Hematopoietic multipotent progenitor cell (in vitro differentiated cells): ENCODE measurements at regions not wholly inside any gene's neighbourhood (a gene's known extent, or its start where the extent isn't known, plus 50 kb on each side); places are given as distances from the start of the nearest gene placed in this dataset.
"Not testable (repeated sequence)": the region's sequence is repeated elsewhere in the genome, so short reads cannot be mapped to it uniquely, and the experiment has no call there.

Experiments used
- DNase-seq, 3 donors: peaks; one replicate each; pipeline ENCODE4 v3.0.0-alpha.2; 2011 to 2015; ENCODE audit warnings: low read depth in 2 of 3, low spot score in 2 of 3

GRCh38 chr10:76621886-76622620 lies 1015.6 kb downstream of the KCNMA1 start:
- DNase-seq, result no peak

DNA sequence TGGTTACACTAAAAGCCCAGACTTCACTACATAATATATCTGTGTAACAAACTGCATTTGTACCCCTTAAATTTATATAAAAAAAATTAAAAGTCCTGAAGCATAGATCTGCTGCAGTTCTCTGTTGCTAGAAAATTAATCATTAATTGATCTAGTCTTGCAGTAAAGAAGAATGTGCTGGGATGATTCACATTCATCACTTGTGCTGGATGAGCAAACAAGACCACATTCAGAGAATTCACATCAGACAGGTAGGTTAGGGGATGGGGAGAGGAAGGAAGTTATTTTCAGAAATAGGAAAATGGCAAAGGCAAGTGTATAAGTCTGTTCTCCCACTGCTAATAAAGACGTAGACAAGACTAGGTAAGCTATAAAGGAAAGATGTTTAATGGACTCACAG lies 1019.0 kb downstream of the KCNMA1 start:
- no peak for DNase-seq

DNA sequence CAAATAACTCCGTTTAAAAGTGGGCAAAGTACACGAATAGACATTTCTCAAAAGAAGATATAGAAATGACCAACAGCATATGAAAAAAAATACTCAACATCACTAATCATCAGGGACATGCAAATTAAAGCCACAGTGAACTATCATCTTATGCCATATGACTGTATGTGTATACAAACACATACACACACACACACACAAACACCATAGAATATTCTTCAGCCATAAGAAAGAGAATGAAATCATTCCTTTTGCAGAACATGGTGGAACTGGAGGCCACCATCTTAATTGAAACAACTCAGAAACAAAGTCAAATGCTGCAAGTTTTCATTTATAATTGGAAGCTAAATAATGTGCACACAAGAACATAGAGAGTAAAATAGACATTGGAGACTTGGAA lies 1019.4 kb downstream of the KCNMA1 start:
- peak in 1 of 3 donors; percentile 12 for DNase-seq

GRCh38 chr10:76616666-76617065 lies 1020.9 kb downstream of the KCNMA1 start:
- DNase-seq, result not testable (repeated sequence)

DNA sequence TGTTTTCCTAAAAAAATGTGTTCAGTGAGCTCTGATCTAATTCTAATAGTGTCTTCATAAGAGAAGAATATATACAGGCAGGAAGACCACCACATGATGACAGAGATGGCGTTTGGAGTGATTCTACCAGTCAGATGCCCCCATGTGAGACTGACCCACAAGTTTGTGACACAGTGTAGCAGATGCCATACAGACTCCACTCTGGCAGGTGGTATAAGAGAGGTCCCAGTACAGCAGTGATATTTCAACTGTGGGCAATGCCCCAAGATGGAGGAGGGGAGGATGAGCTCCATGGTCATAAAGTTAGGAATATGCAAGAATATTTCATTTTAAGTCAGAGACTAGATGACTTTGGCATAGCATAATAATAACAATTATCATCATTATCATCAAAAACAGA lies 1022.6 kb downstream of the KCNMA1 start:
- no peak for DNase-seq
